ENCODE measurements at regions not wholly inside any gene's neighbourhood (a gene's known extent, or its start where the extent isn't known, plus 50 kb on each side); places are given as distances from the start of the nearest gene placed in this dataset.

GRCh38 chr20:52665441-52665840, 306.7 kb upstream of the TSHZ2 start:
- no peak for DNase-seq (ENCODE audit: extremely low read depth, low read depth)
- no peak overlapping the region for H3K4me3 ChIP-seq (replicated peaks; ENCODE audit: low read depth, low read length)
- TF ChIP-seq CTCF (IDR thresholded peaks at IDR 0.05; ENCODE audit: low read depth, low read length, missing control alignments): no peak

DNA sequence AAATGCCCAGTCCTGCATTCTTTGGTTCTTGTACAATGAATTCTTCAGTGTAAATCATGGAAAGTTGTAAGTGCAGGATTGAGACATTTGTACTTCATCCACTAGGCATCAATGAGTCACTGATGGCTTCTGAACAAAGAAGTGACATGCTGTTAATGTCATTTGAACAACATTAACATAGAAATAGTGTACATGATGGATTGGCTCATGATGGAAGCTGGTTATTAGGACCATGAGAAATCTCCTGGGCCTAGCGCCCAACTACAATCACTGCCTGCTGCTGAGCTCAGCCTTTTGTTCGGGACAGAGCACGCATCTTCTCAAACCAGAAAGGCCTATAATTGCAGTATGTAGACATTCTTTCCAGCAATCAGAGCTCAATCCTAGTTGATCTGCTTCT, 316.8 kb upstream of the TSHZ2 start:
- DNase-seq (ENCODE audit: extremely low read depth, low read depth): no peak
- no peak overlapping the region for H3K4me3 ChIP-seq (replicated peaks; ENCODE audit: low read depth, low read length)
- no peak for TF ChIP-seq CTCF (IDR thresholded peaks at IDR 0.05; ENCODE audit: low read depth, low read length, missing control alignments)

- H3K4me3 ChIP-seq (replicated peaks; ENCODE audit: low read depth, low read length): no peak overlapping the region
- no peak for TF ChIP-seq CTCF (IDR thresholded peaks at IDR 0.05; ENCODE audit: low read depth, low read length, missing control alignments)
- no peak for DNase-seq (ENCODE audit: extremely low read depth, low read depth)
Observed at GRCh38 chr20:52654567-52654966, 317.6 kb upstream of the TSHZ2 start.

DNA sequence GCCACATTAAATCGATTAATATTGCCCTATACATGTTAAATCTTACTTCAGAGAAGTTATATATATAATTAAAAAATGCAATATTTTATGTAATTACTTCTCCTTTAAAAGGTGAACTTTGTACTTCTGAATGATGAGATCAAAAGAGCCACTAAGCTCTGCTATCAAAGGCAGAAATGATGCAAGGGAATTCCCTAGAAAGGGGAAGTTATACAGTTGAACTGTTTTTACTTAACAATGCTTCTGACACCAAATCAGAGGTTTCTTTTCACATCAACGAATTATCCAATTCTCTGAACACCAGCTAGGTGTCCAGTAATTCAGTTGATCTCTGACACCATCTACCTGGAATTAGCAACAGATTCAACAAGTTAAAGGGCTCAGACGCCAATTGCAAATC, 319.9 kb upstream of the TSHZ2 start:
- no peak overlapping the region for H3K4me3 ChIP-seq (replicated peaks; ENCODE audit: low read depth, low read length)
- DNase-seq (ENCODE audit: extremely low read depth, low read depth): no peak
- TF ChIP-seq CTCF (IDR thresholded peaks at IDR 0.05; ENCODE audit: low read depth, low read length, missing control alignments): no peak

DNA sequence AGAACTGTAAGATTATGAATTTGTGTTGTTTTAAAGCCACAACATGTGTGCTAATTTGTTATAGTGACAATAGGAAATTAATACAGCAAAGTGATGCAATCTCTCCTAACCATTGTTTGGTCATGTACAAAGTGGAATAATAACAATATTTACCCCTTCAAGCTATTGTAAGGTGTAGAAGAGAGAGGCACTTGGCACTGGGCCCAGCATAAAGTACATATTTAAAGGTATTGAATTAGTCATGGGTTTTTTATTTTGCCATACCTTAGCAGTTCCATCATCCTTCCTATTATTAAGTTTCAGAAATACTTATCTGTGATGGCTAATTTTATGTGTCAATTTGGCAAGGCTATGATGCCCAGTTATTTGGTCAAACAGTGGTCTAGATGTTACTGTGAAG, 322.4 kb upstream of the TSHZ2 start:
- no peak for DNase-seq (ENCODE audit: extremely low read depth, low read depth)
- no peak for TF ChIP-seq CTCF (IDR thresholded peaks at IDR 0.05; ENCODE audit: low read depth, low read length, missing control alignments)
- H3K4me3 ChIP-seq (replicated peaks; ENCODE audit: low read depth, low read length): no peak overlapping the region

DNA sequence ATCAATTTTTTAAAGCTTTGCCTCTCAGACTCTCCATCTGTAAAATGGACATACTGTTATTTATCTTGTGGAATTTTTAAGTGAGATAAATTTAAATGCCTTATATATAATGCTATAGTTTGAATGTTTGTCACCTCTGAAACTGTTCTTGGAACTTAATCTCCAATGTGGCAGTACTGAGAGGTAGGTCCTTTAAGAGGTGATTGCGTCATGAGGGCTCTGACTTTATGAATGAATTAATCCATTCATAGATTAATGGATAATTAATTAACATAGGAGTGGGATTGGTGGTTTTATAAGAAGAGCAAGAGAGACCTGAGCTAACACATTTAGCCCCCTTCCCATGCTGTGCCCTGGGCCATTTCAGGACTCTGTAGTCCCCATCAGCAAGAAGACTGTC, 326.3 kb upstream of the TSHZ2 start:
- no peak overlapping the region for H3K4me3 ChIP-seq (replicated peaks; ENCODE audit: low read depth, low read length)
- no peak for DNase-seq (ENCODE audit: extremely low read depth, low read depth)
- no peak for TF ChIP-seq CTCF (IDR thresholded peaks at IDR 0.05; ENCODE audit: low read depth, low read length, missing control alignments)

DNA sequence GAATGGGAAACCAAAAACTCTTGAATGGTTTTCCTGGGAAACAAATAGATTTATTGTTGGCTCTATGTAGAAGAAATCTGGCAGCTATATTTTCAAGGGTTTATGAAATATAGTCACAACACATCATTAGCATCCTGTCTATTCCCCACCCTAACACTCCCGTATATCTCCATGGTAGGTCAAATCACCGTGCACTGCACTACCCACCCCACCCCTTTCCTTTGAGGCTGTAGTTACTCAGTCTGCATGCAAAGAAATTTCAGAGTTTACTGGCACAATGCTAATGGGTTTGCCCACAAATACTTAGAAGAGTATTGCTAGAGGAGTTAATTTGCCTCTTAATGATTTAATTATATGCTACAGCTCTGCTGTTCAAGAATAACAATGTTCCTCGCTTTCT, 329.1 kb upstream of the TSHZ2 start:
- no peak for TF ChIP-seq CTCF (IDR thresholded peaks at IDR 0.05; ENCODE audit: low read depth, low read length, missing control alignments)
- no peak for DNase-seq (ENCODE audit: extremely low read depth, low read depth)
- H3K4me3 ChIP-seq (replicated peaks; ENCODE audit: low read depth, low read length): no peak overlapping the region

Data from HFF-Myc (cell line).